NCI-H226 (cell line): ENCODE measurements at regions not wholly inside any gene's neighbourhood (a gene's known extent, or its start where the extent isn't known, plus 50 kb on each side); places are given as distances from the start of the nearest gene placed in this dataset.

ENCODE experiments used
- DNase-seq: peaks from one replicate; pipeline ENCODE4 v3.0.0-alpha.2; 2015

DNA sequence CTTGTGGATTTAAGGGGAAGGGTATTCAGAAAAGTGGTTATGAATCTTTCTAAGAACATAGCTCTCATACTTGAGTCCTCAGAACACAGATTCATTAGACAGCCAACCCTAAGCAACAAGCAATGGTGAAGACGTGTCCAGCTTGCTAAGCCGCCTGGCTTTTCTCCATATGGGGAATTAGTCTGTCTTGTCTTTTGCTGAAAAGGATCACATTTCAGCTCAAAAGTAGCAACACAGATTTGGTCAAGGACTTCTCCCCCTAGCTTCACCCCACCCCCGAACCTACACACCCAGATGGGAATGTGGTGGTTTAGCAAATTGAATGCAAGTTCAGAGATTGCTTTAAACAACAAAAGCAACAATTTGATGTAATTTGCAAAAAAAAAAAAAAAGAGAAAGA lies 103.3 kb upstream of the RASGEF1B start:
- DNase-seq: no peak

DNA sequence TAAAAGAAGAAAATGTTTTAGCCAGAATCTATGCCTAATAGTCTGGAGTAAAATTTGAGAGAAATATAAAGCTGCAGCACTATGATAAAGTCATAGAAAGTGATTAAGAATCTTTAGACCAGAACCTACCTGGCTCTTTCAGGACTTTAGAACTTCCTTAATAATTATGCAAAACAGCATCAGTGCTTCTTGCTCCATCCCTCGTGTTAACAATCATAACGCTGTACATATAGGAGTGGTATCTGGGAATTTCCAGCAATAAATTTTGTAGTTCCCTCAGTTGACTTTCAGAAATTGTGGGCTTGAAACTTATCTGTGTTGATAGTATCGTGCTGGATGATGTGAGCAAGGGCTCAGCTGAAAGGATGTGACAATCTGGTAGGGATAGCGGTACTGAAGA lies 102.1 kb upstream of the RASGEF1B start:
- no peak for DNase-seq

DNA sequence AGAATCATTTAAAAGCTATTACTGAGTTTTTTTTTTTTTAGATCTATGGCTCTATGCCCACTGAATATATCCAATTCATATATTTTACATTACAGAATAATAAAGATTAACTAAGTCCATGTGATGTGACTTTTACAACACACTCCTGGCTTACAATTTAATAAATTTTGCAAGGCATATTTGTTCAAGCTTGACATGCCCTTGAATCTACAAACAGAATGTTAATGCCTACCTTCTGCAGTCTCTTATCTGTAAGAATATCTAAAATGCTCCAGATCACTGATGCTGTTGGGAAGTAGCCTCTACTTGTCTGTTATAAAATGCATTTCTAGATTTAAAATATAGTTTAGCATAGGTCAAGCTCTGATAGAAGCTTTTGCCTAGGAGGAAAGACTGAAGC lies 100.7 kb upstream of the RASGEF1B start:
- no peak for DNase-seq

DNA sequence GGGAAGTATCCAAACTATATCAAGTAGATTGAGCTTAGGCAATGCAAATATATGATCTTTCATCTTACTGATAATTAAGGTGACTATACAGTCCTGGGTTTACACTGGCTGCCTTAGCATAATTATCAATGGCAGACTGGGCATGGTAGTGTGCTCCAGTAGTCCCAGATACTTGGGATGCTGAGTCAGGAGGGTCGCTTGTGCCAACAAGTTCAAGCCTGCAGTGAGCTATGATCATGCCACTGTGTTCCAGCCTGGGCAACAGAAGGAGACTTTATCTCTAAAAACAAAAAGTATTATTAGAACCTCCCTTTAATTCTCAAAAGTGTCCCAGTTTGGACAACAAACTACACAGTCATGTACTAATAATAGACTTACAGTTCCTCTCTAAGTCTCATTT lies 99.4 kb upstream of the RASGEF1B start:
- DNase-seq: no peak

DNA sequence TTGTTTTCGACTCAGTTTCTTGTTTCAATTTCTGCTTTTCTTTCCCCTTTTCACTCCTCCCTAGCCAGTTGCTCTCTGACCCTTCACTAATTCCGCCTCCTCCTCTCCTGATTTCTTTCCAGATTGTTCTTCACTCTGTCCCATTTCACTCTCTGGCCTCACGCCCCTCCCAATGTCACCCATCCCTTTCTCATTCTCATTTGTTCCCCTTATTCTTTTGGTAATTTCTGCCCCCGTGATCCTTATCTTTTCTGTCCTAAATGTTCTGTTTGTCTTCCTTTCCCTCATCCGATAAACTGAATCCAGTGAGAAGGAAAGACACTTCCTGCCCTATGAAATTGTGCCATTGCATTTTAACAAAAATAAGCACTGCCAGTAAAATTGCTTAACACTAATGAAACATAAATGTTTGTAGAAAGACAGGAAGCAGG lies 94.5 kb upstream of the RASGEF1B start:
- no peak for DNase-seq

DNA sequence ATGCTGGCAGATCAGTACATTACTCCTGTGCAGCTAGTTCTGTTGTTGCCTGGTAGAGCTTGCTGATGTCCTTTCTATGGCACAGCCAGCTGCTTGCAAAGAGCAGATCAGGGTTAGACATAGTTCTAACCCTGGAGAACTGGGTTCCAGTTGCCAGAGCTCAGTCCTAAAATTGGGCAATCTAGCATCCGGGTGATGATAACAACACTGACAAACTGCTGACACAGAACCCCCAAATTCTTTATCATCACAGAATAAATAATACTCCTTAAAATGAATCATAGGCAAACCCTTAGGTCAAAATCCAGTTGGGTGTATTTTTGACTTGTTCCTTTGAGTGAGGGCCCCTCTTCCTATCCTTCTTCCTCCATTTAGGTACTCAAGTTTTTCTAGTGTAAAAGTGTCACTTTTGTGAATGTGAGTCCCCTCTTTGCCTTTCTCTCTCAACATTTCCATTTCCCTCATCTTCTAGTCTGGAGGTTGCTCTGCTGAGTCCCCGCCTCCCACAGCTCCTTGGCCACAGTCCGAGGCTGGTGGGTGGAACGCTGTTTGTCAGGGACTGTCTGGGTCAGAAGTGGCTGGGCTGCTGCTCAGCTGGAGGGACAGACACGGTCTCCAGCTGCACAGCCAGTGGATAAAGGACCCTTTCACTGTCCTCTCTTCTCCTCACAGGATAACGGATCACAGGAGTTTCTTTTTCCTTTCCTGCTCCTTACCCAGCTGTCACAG lies 93.6 kb upstream of the RASGEF1B start:
- DNase-seq: peak; percentile 34

DNA sequence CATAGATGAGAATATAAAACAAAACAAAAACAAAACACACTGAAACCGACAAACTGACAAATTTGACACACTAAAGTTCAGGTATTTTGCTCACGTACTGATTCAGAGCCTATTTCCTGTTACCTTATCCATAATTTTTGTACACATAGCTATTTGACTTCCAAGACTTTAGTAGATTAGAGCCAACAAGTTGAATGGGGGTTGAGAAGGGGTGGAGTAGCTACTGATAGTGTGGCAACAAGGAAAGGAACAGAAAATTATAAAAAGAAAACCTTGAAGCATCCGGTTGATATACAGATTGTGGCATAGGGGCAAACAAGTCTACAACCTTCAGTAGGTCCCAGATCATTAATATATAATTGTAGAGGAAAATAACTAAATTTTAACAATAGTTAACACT lies 92.3 kb upstream of the RASGEF1B start:
- DNase-seq: no peak

DNA sequence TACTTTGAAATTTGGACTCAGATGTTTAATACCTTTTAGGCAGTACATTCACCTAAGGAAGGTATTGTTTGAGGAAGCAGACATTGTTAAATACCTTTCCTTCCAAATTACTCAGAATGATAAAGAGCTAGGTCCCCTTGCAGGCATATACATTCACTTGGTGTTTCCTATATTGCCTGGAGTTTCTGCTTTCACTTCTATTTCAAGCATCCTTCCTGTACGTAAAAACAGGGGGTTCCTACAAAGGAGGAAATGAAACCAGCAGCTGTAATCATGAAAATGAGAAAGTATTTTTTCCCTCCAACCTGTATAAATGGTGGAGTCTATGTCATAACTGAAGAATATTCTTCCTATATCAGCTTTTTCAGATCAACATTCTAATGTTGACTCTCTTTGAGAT lies 90.4 kb upstream of the RASGEF1B start:
- DNase-seq: no peak

DNA sequence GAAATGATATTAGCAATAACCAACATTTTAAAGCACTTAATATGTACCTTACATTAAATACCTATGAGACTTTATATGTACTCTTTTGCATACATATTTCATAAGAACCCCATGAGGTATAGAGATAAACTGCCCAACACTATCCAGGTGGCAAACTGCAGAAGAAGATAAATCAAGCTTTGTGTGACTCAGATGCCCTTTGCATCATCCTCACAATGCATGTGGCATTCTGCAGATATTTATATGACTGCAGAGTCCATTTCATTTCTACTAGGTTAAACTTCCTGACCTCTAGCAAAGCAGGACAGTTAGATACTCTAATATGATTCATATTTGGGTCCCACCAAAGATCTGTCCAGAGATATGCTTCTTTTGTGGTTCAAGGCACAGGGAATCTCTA lies 85.6 kb upstream of the RASGEF1B start:
- peak; percentile 2 for DNase-seq

DNA sequence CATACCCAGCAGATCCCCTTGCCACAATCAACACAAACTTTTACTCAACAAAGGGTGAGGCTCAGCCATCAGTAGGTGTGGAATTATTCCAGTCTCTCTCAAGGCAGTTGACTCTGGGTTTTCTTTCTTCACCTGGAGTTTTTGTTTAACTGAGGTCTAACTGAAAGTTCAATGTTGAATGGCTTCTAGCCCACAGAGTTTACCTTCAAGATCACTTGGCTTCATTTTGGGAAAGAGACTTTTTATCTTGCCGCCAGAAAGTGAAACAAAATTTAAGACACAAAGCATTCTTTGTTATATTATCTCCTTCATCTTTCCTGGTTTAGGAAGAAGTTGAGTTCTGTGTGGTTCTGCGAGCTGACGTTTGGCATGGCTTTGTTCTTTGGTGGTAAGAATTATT lies 83.8 kb upstream of the RASGEF1B start:
- DNase-seq: no peak

DNA sequence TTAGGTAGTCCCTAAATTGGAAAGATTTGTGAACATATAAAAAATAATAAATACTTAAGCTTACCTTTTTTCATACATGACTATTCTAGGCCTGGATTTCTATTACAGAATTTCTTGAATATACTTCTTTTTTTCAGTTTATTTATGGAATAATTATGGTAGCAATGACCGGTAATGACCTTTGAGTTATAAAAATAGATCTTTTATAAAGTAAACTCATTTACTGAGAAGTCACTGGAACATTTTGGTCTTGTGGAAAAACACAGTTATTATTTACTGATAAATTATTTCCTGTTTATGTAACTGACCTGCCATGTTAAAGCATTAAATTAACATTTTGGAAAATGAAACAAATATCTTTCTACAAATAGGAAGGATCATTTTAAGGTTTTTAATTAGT lies 80.4 kb upstream of the RASGEF1B start:
- DNase-seq: no peak

DNA sequence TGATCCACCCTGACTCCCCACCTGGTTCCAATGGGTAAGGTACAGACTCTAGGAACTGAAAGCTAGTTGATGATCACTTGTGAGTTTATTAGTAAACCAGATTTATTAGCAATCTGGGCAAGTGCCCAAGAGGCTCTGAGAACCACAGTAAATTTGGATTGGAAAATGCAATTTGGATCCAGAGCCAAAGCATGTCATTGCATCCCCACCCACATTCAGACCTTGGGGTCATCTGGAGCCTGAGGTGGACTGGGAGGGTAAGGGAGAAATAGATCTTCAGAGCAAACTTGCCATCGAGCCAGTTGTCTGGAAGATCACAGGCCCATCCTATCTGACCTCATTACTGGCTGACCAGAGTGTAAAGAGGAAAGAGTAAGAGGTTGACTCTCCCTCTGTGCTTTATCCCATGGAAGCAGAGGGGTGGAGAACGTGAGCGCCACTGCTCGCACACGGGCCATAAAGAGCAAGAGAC lies 78.7 kb upstream of the RASGEF1B start:
- no peak for DNase-seq

DNA sequence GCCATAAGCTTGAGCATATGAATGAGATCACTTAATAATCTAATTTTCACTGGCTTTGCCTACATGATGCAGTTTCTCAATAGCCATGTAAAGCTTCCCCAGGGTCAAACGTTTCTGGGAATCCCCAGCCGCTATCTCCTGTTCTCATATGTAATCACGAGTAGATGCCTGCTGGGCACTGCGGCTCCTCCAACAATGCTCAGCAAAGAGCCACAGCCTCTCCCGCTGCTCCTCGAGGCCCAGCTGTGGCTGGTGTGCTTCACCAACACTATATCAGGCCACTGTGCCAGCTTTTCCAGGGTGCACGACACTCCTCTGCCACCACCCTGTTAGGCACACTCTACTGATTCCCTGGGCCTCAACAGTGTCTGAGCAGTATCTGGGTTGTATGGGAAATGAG lies 78.3 kb upstream of the RASGEF1B start:
- peak; percentile 2 for DNase-seq

DNA sequence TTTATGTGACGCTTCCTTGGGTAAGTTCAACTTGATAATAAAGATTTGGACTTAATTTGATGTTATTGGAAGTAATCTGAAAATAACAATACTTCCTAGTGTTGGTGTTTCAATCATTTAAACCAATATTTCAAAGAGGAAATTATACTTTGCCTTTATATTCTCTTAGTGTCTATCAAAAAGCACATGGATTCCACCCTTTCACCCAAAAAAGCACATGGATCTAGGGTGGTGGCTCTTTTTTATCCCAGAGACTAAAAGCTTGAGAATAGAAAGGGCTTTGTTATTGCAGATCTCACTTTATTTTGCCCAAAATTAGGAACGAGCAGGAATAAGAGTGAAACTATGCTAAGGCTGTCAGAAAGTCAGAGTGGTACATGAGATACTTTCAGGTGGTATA lies 75.1 kb upstream of the RASGEF1B start:
- DNase-seq: no peak

DNA sequence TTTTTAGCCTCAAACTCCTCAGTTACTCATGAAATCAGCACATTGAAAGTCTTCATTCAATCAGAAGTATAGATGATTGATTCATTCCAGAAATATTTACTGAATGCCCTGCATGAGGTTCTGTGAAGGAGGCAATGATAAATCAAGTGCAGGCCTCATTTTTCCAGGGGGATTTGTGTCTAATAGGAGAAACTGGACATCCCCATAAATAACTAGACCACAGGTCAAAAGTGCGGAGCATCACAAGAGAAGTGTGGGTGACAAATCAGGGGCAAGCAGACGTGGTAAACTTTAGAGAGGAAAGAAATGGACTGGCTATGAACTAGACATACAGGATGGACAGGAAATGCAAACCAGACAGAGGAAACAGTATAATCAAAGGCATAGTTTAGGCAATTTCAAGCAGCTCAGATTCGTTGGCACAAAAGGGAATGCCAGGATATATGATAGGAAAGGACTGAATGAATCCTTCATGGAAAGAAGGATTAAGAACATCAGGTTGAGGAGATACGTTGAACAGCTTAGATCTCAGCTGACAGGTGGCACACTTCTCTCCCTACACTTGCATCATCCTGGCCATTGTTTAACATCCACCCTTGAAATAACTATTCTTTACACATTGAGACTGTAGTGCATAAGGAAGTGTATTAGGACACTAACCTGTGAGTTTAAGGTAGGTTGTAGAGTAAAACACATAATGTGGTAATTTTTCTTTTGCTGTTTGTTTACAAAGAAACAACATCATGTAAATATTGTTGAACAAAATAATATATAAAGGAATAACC lies 69.6 kb upstream of the RASGEF1B start:
- DNase-seq: no peak

DNA sequence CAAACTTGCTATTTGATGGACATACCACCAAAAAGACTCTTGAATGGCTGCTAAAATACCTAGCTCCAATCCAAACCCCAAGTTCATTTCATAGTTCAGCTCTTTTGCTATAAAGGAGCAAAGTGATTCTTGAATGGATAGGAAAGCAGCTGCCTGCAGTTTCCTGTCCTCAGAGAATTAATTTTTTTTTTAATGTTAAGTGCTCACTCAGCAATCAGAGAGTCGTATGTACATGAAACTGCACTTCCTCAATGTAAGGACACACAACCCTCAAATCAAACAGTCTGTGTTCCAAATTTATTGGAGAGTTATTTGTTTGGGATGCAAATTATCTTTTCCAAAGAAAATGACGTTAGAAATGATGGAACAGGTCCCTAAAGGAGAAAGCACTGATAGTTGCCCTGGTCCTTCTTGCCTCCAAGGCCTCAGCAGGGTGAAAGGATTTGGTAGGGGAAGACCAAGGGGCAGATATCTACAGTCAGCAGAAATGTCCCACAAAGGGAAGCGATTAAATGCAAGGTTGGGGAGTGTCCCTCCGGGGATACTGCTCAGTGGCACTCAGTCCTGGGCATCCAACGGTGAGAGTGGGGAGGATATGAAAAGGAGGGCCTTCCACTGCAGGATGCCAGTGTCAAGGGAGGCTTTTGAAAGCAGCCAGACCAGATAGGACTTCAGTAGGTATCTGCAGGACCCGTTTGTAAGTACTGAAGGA lies 67.2 kb upstream of the RASGEF1B start:
- DNase-seq: no peak

DNA sequence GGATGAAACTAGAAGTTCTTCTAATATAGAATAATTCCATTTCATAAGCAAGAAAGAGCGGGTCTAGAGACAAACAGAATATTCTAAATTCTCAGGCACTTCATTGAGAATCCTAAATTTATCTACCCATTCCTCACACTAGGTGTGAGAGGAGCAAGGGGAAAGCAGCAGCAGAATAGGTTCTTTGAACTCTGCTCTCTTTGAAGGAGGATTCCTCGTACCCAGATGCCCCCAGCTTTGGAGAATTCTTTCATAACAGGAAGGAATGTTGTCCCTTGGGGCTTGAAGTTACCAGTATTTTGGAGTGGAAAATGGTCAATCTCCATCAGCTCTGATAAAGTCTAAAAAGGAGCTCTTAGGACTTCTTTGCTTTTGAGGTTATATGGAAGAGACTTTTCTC lies 59.7 kb upstream of the RASGEF1B start:
- no peak for DNase-seq

DNA sequence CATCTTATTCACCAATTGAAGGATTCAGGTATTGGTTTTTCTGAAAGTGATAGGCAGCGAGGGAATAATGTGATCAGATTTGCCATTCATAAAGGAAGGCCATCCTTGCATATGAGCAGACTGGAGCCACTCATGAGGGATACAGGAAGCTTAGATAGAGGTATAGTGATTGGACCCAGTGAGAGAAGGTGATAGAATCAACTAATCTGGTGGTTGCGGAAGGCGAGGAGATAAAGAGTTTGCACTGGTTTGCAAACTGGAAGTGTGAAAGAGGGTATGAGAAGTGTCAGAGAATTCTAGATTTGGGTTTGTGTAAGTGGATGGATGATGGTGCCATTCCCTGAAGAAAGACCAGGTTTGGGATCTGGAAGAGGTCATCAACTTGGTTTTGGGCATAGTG lies 57.3 kb upstream of the RASGEF1B start:
- no peak for DNase-seq

DNA sequence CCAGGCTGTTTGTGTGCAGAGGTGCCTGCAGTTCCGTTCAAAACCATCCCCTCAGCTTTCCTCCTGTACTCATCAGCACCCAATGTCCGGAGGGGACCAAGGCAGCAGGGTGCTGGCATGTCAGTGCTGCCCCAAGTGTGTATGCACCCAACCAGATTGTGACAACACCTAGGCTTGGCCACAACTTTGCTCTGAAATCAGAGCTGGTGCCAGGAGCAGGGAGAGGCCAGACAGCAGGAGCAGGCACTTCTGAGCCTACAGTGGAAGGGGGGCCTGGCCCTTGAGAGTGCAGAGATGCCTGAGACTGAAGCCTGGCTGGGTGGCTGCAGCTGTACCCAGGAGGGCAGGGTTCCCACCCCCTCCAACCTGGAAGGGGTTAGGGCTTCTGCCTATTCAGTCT lies 56.5 kb upstream of the RASGEF1B start:
- DNase-seq: no peak

DNA sequence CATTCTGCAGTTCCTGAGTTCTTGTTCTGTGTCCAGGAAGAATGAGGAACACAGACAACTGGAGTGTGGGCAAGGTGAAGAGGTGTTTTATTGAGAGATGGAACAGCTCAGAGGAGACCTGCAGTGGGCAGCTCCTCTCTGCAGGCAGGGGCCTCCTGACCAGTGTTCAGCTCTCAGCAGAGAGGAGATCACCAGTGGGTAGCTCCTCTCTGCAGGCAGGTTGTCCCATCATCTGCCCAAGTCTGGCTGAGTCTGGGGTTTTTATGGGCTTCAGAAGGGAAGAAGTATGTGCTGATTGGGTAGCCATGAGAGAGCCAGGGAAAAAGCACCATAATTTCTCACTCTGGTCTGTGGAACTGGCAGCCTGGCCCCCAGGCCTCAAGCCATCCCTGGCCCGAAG lies 56.0 kb upstream of the RASGEF1B start:
- DNase-seq: no peak

DNA sequence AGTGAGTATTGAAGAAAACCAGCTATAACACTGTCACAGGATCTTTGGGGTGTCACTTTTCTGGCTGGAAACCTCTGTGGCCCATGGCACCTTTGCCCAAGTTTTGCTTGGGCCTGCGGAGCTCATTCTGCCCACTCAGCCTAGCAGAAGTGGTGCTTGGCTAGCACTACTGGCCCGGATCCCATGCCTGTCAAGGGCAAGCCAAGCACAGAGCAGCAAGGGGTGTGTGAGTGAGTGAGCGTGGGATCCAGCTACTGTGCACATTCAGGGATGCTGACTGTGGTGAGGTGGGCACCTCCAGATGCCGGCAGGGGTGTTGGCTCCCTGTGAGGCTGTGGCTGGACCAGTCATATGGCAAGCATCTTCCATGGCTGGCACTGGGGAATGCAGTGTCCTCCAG lies 55.4 kb upstream of the RASGEF1B start:
- no peak for DNase-seq

DNA sequence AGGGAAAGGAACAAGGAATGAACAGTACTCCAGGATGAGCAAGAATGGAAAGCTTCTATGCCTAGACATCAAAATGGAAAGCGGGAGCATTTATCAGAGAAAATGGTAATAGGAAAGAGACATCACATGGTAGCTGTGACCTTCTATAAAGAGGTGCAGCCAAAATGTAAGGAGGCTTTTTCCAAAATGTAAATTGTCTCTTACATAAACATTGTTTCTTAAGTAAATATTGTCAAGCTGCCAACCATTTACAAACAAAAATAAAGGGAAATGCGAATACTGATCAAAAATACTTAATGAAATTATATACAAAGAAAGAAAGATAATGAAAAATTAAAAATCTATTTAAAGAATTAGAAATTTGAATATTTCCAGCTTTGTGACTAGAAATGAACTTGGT lies 55.0 kb upstream of the RASGEF1B start:
- no peak for DNase-seq

DNA sequence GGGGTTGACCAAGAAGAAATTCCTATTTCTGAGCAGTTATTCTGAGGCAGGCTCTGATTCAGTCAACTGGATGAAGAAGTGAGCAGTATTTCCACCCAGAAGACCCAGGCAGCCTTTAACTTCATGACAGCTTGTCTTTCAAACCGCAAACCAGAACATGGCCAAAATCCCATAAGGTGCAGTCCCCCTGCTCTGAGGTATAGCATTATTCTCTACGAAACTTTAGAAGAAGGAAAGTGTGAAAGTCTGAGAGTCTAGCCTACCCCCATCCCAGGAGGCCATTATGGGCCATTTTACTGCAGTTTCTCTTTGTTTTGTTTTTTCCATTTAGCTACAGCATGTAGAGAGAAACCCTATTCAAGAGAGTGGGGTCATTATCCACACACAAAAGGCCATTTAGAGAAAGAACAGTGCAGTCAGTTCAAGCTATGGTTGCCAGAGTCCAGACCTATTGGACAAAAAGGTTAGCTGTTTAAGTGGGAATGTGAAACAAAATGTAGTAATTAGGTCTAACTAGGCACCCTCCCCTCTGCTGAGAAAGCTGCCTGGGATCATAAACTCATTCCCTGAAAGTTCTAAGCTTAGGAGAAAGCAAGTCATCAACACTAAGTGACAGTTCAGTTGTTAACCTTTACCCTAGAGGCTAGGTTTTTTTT lies 52.1 kb upstream of the RASGEF1B start:
- no peak for DNase-seq
